T-helper 2 cell (primary cell): ENCODE measurements at regions not wholly inside any gene's neighbourhood (a gene's known extent, or its start where the extent isn't known, plus 50 kb on each side); places are given as distances from the start of the nearest gene placed in this dataset.

Experiments used
- DNase-seq, 5 experiments: peaks; one replicate each; pipeline versions ENCODE4 v3.0.0 to v3.0.0-alpha.2; 2012 to 2022

- DNase-seq: no peak
Observed at GRCh38 chr4:28886934-28887333, 1833.2 kb upstream of the PCDH7 start.

- DNase-seq: no peak
Observed at GRCh38 chr4:28890949-28891775, 1829.0 kb upstream of the PCDH7 start.

- DNase-seq: no peak
Observed at GRCh38 chr4:28913466-28913865, 1806.7 kb upstream of the PCDH7 start.

- no peak for DNase-seq
Observed at GRCh38 chr4:28916585-28916984, 1803.6 kb upstream of the PCDH7 start.

GRCh38 chr4:28918871-28919270 lies 1801.3 kb upstream of the PCDH7 start:
- no peak for DNase-seq

- DNase-seq: no peak
Observed at GRCh38 chr4:28921886-28922285, 1798.3 kb upstream of the PCDH7 start.

GRCh38 chr4:28926156-28926555 lies 1794.0 kb upstream of the PCDH7 start:
- DNase-seq: no peak

- no peak for DNase-seq
Observed at GRCh38 chr4:28942631-28943030, 1777.5 kb upstream of the PCDH7 start.

GRCh38 chr4:28947374-28947773 lies 1772.8 kb upstream of the PCDH7 start:
- DNase-seq: no peak

- DNase-seq: no peak
Observed at GRCh38 chr4:28948501-28948900, 1771.7 kb upstream of the PCDH7 start.

GRCh38 chr4:28966982-28967381 lies 1753.2 kb upstream of the PCDH7 start:
- no peak for DNase-seq

- DNase-seq: no peak
Observed at GRCh38 chr4:28973587-28974350, 1746.4 kb upstream of the PCDH7 start.

GRCh38 chr4:28976369-28976768 lies 1743.8 kb upstream of the PCDH7 start:
- no peak for DNase-seq

GRCh38 chr4:29002151-29002550 lies 1718.0 kb upstream of the PCDH7 start:
- DNase-seq: no peak

- DNase-seq: no peak
Observed at GRCh38 chr4:29005838-29006237, 1714.3 kb upstream of the PCDH7 start.

GRCh38 chr4:29009908-29010307 lies 1710.3 kb upstream of the PCDH7 start:
- no peak for DNase-seq

GRCh38 chr4:29013341-29013740 lies 1706.8 kb upstream of the PCDH7 start:
- no peak for DNase-seq

GRCh38 chr4:29014555-29014954 lies 1705.6 kb upstream of the PCDH7 start:
- DNase-seq: no peak

- DNase-seq: no peak
Observed at GRCh38 chr4:29033703-29034102, 1686.5 kb upstream of the PCDH7 start.

GRCh38 chr4:29037501-29037900 lies 1682.7 kb upstream of the PCDH7 start:
- DNase-seq: no peak

GRCh38 chr4:29043411-29043810 lies 1676.8 kb upstream of the PCDH7 start:
- DNase-seq: no peak

- no peak for DNase-seq
Observed at GRCh38 chr4:29046186-29046585, 1674.0 kb upstream of the PCDH7 start.

- DNase-seq: no peak
Observed at GRCh38 chr4:29046781-29047180, 1673.4 kb upstream of the PCDH7 start.

- no peak for DNase-seq
Observed at GRCh38 chr4:29047341-29048041, 1672.7 kb upstream of the PCDH7 start.
